H9 (cell line): ENCODE measurements at regions not wholly inside any gene's neighbourhood (a gene's known extent, or its start where the extent isn't known, plus 50 kb on each side); places are given as distances from the start of the nearest gene placed in this dataset.
A peak's percentile ranks its signal among the peaks of the same experiment; 100 is the strongest.

Source experiments
- DNase-seq: peaks from one replicate; pipeline ENCODE4 v3.0.0-alpha.2; 2017
- H2AFZ ChIP-seq: one replicate; pipeline ENCODE4 v1.6.1; 2013; ENCODE audit warnings: mild to moderate bottlenecking, low read length, control low read depth, moderate library complexity
- H2AK5ac ChIP-seq: 2 replicates; pipeline ENCODE4 v1.6.1; 2013; ENCODE audit warnings: low read length, control low read depth, mixed read lengths; ENCODE audit not compliant: insufficient read length
- H2BK120ac ChIP-seq: one replicate; pipeline ENCODE4 v1.6.1; 2013; ENCODE audit warnings: low read depth, mild to moderate bottlenecking, low read length, control low read depth, inconsistent platforms; ENCODE audit not compliant: poor library complexity, severe bottlenecking
- H2BK12ac ChIP-seq: 2 replicates; pipeline ENCODE4 v1.6.1; 2013; ENCODE audit warnings: low read length, control low read depth, mixed read lengths, low read depth; ENCODE audit not compliant: insufficient read length
- H2BK15ac ChIP-seq: 2 replicates; pipeline ENCODE4 v1.6.1; 2013; ENCODE audit warnings: low read depth, low read length, control low read depth
- H2BK20ac ChIP-seq: one replicate; pipeline ENCODE4 v1.6.1; 2013; ENCODE audit warnings: low read depth, mild to moderate bottlenecking, low read length, control low read depth, inconsistent platforms; ENCODE audit not compliant: poor library complexity, severe bottlenecking
- H2BK5ac ChIP-seq: 2 replicates; pipeline ENCODE4 v1.6.1; 2013; ENCODE audit warnings: low read length, control low read depth, mixed read lengths; ENCODE audit not compliant: insufficient read length
- H3K14ac ChIP-seq: 2 replicates; pipeline ENCODE4 v1.6.1; 2013; ENCODE audit warnings: low read length, control low read depth; ENCODE audit not compliant: insufficient read depth
- H3K18ac ChIP-seq: 2 replicates; pipeline ENCODE4 v1.6.1; 2013; ENCODE audit warnings: low read depth, mild to moderate bottlenecking, mixed read lengths, low read length, control low read depth; ENCODE audit not compliant: insufficient read length
- H3K23ac ChIP-seq: 2 replicates; pipeline ENCODE4 v1.6.1; 2013; ENCODE audit warnings: low read length, control low read depth, mixed read lengths, low read depth; ENCODE audit not compliant: insufficient read length
- H3K23me2 ChIP-seq: 2 replicates; pipeline ENCODE4 v1.6.1; 2013; ENCODE audit warnings: low read depth, mild to moderate bottlenecking, mixed read lengths, low read length, control low read depth; ENCODE audit not compliant: insufficient read length, poor library complexity, severe bottlenecking
- H3K27ac ChIP-seq: 2 replicates; pipeline ENCODE4 v1.5.1; 2013; ENCODE audit warnings: low read length, control low read depth, mixed read lengths, low read depth; ENCODE audit not compliant: insufficient read length
- H3K27me3 ChIP-seq: 2 replicates; pipeline ENCODE4 v1.6.1; 2013; ENCODE audit warnings: low read length, control low read depth, inconsistent platforms; ENCODE audit not compliant: insufficient read depth
- H3K4ac ChIP-seq: 2 replicates; pipeline ENCODE4 v1.6.1; 2013; ENCODE audit warnings: low read depth, mild to moderate bottlenecking, control low read depth, inconsistent platforms, low read length, moderate library complexity
- H3K4me1 ChIP-seq: 2 replicates; pipeline ENCODE4 v1.6.1; 2013; ENCODE audit warnings: low read length, control low read depth, inconsistent platforms; ENCODE audit not compliant: insufficient read depth
- H3K4me2 ChIP-seq: 2 replicates; pipeline ENCODE4 v1.6.1; 2013; ENCODE audit warnings: low read length, control low read depth, mixed read lengths; ENCODE audit not compliant: insufficient read length, insufficient read depth
- H3K56ac ChIP-seq: 2 replicates; pipeline ENCODE4 v1.6.1; 2013; ENCODE audit warnings: low read depth, mild to moderate bottlenecking, mixed read lengths, low read length, control low read depth; ENCODE audit not compliant: insufficient read length
- H3K79me1 ChIP-seq: 2 replicates; pipeline ENCODE4 v1.6.1; 2013; ENCODE audit warnings: low read depth, mild to moderate bottlenecking, moderate library complexity, low read length, control low read depth, inconsistent platforms; ENCODE audit not compliant: insufficient read depth, poor library complexity, severe bottlenecking
- H3K79me2 ChIP-seq: 2 replicates; pipeline ENCODE4 v1.6.1; 2013; ENCODE audit warnings: low read length, control low read depth, inconsistent platforms; ENCODE audit not compliant: insufficient read depth
- H3K9ac ChIP-seq: 2 replicates; pipeline ENCODE4 v1.6.1; 2013; ENCODE audit warnings: low read length, control low read depth, mixed read lengths; ENCODE audit not compliant: insufficient read length; ENCODE audit errors: extremely low read depth
- H3K9me3 ChIP-seq: one replicate; pipeline ENCODE4 v1.6.1; 2013; ENCODE audit warnings: low read depth, low read length, inconsistent platforms; ENCODE audit not compliant: control insufficient read depth
- H3T11ph ChIP-seq: one replicate; pipeline ENCODE4 v1.6.1; 2013; ENCODE audit warnings: mild to moderate bottlenecking, low read length, control low read depth, inconsistent platforms
- H4K20me1 ChIP-seq: one replicate; pipeline ENCODE4 v1.6.1; 2013; ENCODE audit not compliant: control insufficient read depth, insufficient read length, insufficient read depth
- H4K5ac ChIP-seq: 2 replicates; pipeline ENCODE4 v1.6.1; 2013; ENCODE audit warnings: low read depth, mild to moderate bottlenecking, mixed read lengths, low read length, control low read depth; ENCODE audit not compliant: insufficient read length
- H4K8ac ChIP-seq: replicated peaks from 2 replicates; pipeline ENCODE4 v1.6.1; 2013; ENCODE audit warnings: low read length, control low read depth, mixed read lengths, low read depth; ENCODE audit not compliant: insufficient read length
- H4K91ac ChIP-seq: 2 replicates; pipeline ENCODE4 v1.6.1; 2013; ENCODE audit warnings: low read depth, mild to moderate bottlenecking, moderate library complexity, mixed read lengths, low read length, control low read depth; ENCODE audit not compliant: insufficient read length
- H3K27ac Mint-ChIP-seq, 3 experiments: 2 replicates in 2 of 3; 3 replicates in 1 of 3; pipeline ENCODE4 v1.8.0; 2020 to 2021; ENCODE audit warnings: mixed read lengths in 3 of 3, mild to moderate bottlenecking in 1 of 3, moderate library complexity in 1 of 3
- H3K27me3 Mint-ChIP-seq: 2 replicates; pipeline ENCODE4 v1.8.0; 2021; ENCODE audit warnings: low read depth, mild to moderate bottlenecking, moderate library complexity, mixed read lengths
- H3K36me3 Mint-ChIP-seq, 3 experiments: 2 replicates in 2 of 3; 3 replicates in 1 of 3; pipeline ENCODE4 v1.8.0; 2020 to 2021; ENCODE audit warnings: low read depth in 3 of 3, mixed read lengths in 3 of 3; ENCODE audit not compliant: insufficient read depth in 1 of 3
- H3K4me1 Mint-ChIP-seq, 2 experiments: 2 replicates each; pipeline ENCODE4 v1.8.0; 2020; ENCODE audit warnings: mixed read lengths in 2 of 2
- H3K4me3 Mint-ChIP-seq, 2 experiments: 2 replicates in 1 of 2; 3 replicates in 1 of 2; pipeline ENCODE4 v1.8.0; 2020 to 2021; ENCODE audit warnings: mild to moderate bottlenecking in 2 of 2, mixed read lengths in 2 of 2, moderate library complexity in 1 of 2
- H3K9me3 Mint-ChIP-seq, 2 experiments: 2 replicates in 1 of 2; 3 replicates in 1 of 2; pipeline ENCODE4 v1.8.0; 2020; ENCODE audit warnings: mild to moderate bottlenecking in 2 of 2, mixed read lengths in 2 of 2, moderate library complexity in 1 of 2
- WGBS: extraction: QIAGEN DNeasy Blood & Tissue Kit; methylation state at CpG from one replicate; pipeline ENCODE4 v1.1.7; 2013; ENCODE audit warnings: missing lambda C conversion rate, low lambda C conversion rate, mixed read lengths; ENCODE audit not compliant: insufficient read length; ENCODE audit errors: extremely low coverage; 5-methylcytosine and 5-hydroxymethylcytosine counted together
- TF ChIP-seq, protein P1 (sequence below): fragments of 200-600 bp; sonication (generic); conservative IDR thresholded peaks from 3 replicates; pipeline ENCODE4 v1.8.0; 2021; ENCODE audit warnings: antibody characterized with exemption, mild to moderate bottlenecking

- H4K8ac ChIP-seq, result no peak overlapping the region
- H2AK5ac ChIP-seq, result no peak overlapping the region
- H4K91ac ChIP-seq, result no peak overlapping the region
- H3K27ac ChIP-seq, result no peak overlapping the region
- DNase-seq, result no peak
- no peaks in the 10 kb centered on the region for H3K79me2 ChIP-seq
- no peaks in the 10 kb centered on the region for H3K9me3 Mint-ChIP-seq
- H2BK5ac ChIP-seq, result no peak overlapping the region
- no peak overlapping the region for H3K56ac ChIP-seq
- H2BK15ac ChIP-seq, result no peak overlapping the region
- H3T11ph ChIP-seq, result no peak overlapping the region
- no peaks in the 10 kb centered on the region for H3K79me1 ChIP-seq
- H3K4me3 Mint-ChIP-seq, result no peak overlapping the region
- H3K36me3 Mint-ChIP-seq, result no peaks in the 10 kb centered on the region
- H2BK120ac ChIP-seq, result no peak overlapping the region
- H3K23ac ChIP-seq, result no peak overlapping the region
- TF ChIP-seq, protein P1, sequence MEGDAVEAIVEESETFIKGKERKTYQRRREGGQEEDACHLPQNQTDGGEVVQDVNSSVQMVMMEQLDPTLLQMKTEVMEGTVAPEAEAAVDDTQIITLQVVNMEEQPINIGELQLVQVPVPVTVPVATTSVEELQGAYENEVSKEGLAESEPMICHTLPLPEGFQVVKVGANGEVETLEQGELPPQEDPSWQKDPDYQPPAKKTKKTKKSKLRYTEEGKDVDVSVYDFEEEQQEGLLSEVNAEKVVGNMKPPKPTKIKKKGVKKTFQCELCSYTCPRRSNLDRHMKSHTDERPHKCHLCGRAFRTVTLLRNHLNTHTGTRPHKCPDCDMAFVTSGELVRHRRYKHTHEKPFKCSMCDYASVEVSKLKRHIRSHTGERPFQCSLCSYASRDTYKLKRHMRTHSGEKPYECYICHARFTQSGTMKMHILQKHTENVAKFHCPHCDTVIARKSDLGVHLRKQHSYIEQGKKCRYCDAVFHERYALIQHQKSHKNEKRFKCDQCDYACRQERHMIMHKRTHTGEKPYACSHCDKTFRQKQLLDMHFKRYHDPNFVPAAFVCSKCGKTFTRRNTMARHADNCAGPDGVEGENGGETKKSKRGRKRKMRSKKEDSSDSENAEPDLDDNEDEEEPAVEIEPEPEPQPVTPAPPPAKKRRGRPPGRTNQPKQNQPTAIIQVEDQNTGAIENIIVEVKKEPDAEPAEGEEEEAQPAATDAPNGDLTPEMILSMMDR, result no peak
- H2BK20ac ChIP-seq, result no peak overlapping the region
- no peak overlapping the region for H3K14ac ChIP-seq
- H3K9me3 ChIP-seq, result no peaks in the 10 kb centered on the region
- no CpG with 5 or more reads among the region's 10 CpGs for WGBS
- H4K20me1 ChIP-seq, result no peaks in the 10 kb centered on the region
- no peak overlapping the region for H4K5ac ChIP-seq
- H3K23me2 ChIP-seq, result no peaks in the 10 kb centered on the region
- no peak overlapping the region for H3K4me2 ChIP-seq
- no peak overlapping the region for H3K9ac ChIP-seq
- no peaks in the 10 kb centered on the region; the same call in 1 of the 2 replicates for H3K4me1 ChIP-seq
- peaks cover 0 to 4% of the 10 kb centered on the region in 2 experiments; a peak in 3 of 4 replicates for H3K4me1 Mint-ChIP-seq
- H2BK12ac ChIP-seq, result no peak overlapping the region
- H3K27me3 Mint-ChIP-seq, result peaks cover 2% of the 10 kb centered on the region
- peak overlapping the region in 1 of 3 experiments; percentile 89; a peak in 1 of 7 replicates for H3K27ac Mint-ChIP-seq
- no peak overlapping the region for H3K4ac ChIP-seq
- no peak overlapping the region for H3K18ac ChIP-seq
- no peak overlapping the region for H2AFZ ChIP-seq
- H3K27me3 ChIP-seq, result no peaks in the 10 kb centered on the region
These were observed 326.1 kb upstream of the TSHZ3 start for GRCh38 chr19:31675193-31675913.
